ENCODE measurements at regions not wholly inside any gene's neighbourhood (a gene's known extent, or its start where the extent isn't known, plus 50 kb on each side); places are given as distances from the start of the nearest gene placed in this dataset.

- TF ChIP-seq GATA2 (IDR thresholded peaks at IDR 0.05; ENCODE audit: low read depth, low read length): no peak
- TF ChIP-seq GATA3 (IDR thresholded peaks at IDR 0.05; ENCODE audit: low read depth, low read length): no peak
These were observed 212.3 kb upstream of the ARRDC3 start for GRCh38 chr5:91595424-91595823.
